Upper lobe of right lung (tissue), 1 donor: ENCODE measurements at regions not wholly inside any gene's neighbourhood (a gene's known extent, or its start where the extent isn't known, plus 50 kb on each side); places are given as distances from the start of the nearest gene placed in this dataset.
"Not testable (repeated sequence)": the region's sequence is repeated elsewhere in the genome, so short reads cannot be mapped to it uniquely, and the experiment has no call there.

ENCODE experiments used
- ATAC-seq: fragments of 200-7000 bp; cut with Tn5 transposase; one replicate; pipeline ENCODE4 v1.9.1; 2020; ENCODE audit warnings: mild to moderate bottlenecking, moderate library complexity
- DNase-seq: peaks from one replicate; pipeline ENCODE4 v3.0.0-alpha.2; 2020
- H3K27ac ChIP-seq: fragments of 200-600 bp; one replicate; pipeline ENCODE4 v1.8.0; 2022
- H3K27me3 ChIP-seq: fragments of 200-600 bp; one replicate; pipeline ENCODE4 v1.8.0; 2022; ENCODE audit warnings: mild to moderate bottlenecking
- H3K36me3 ChIP-seq: fragments of 200-600 bp; one replicate; pipeline ENCODE4 v1.8.0; 2022
- H3K4me1 ChIP-seq: fragments of 200-600 bp; one replicate; pipeline ENCODE4 v1.8.0; 2022
- H3K4me3 ChIP-seq: fragments of 200-600 bp; one replicate; pipeline ENCODE4 v1.8.0; 2022; ENCODE audit warnings: mild to moderate bottlenecking
- H3K9me3 ChIP-seq: fragments of 200-600 bp; one replicate; pipeline ENCODE4 v1.8.0; 2022
- CTCF ChIP-seq: fragments of 200-600 bp; IDR thresholded peaks from one replicate; pipeline ENCODE4 v1.8.0; 2022; ENCODE audit warnings: antibody characterized with exemption
- intact Hi-C: fragments of 100-400 bp; cut with DNase I; formaldehyde crosslinking; loops from one replicate; pipeline ENCODE4 v1.11.0; 2022
- donor health status: DM: no; HTN: yes; CAD: no; lungs with severe emphysema.

- H3K4me1 ChIP-seq: peaks cover 4% of the 10 kb centered on the region
- DNase-seq: no peak
- TF ChIP-seq CTCF: no peak
- no peaks in the 10 kb centered on the region for H3K27me3 ChIP-seq
- no peaks in the 10 kb centered on the region for H3K36me3 ChIP-seq
- intact Hi-C loops: no loop called here
- no peak overlapping the region for H3K27ac ChIP-seq
- ATAC-seq: no peak
- H3K9me3 ChIP-seq: no peaks in the 10 kb centered on the region
- H3K4me3 ChIP-seq: no peak overlapping the region
These were observed 1883.3 kb upstream of the CELF4 start for GRCh38 chr18:39448942-39449341.

- ATAC-seq, H3K4me1 ChIP-seq, H3K36me3 ChIP-seq, H3K27ac ChIP-seq, H3K9me3 ChIP-seq, intact Hi-C loops, DNase-seq, H3K4me3 ChIP-seq, H3K27me3 ChIP-seq: not testable (repeated sequence)
These were observed 1879.4 kb upstream of the CELF4 start for GRCh38 chr18:39444957-39445356.

- ATAC-seq (no peak), DNase-seq (no peak)
- Histone ChIP-seq H3K27me3 (no peaks in the 10 kb centered on the region), H3K4me1 (no peaks in the 10 kb centered on the region), H3K27ac (no peak overlapping the region), H3K4me3 (no peak overlapping the region), H3K36me3 (no peaks in the 10 kb centered on the region), H3K9me3 (no peaks in the 10 kb centered on the region)
- intact Hi-C loops: no loop called here
- no peak for TF ChIP-seq CTCF
These were observed 1876.0 kb upstream of the CELF4 start for GRCh38 chr18:39441648-39442047.

GRCh38 chr18:39435996-39436395, 1870.4 kb upstream of the CELF4 start:
- Histone ChIP-seq H3K27ac (no peak overlapping the region), H3K4me3 (no peak overlapping the region), H3K4me1 (no peaks in the 10 kb centered on the region), H3K27me3 (no peaks in the 10 kb centered on the region), H3K9me3 (no peaks in the 10 kb centered on the region), H3K36me3 (no peaks in the 10 kb centered on the region)
- intact Hi-C loops: no loop called here
- no peak for TF ChIP-seq CTCF
- no peak for ATAC-seq
- no peak for DNase-seq

- intact Hi-C loops: no loop called here
- Histone ChIP-seq H3K36me3 (no peaks in the 10 kb centered on the region), H3K4me3 (no peak overlapping the region), H3K4me1 (no peaks in the 10 kb centered on the region), H3K27ac (no peak overlapping the region), H3K27me3 (no peaks in the 10 kb centered on the region), H3K9me3 (no peaks in the 10 kb centered on the region)
- TF ChIP-seq CTCF: no peak
- ATAC-seq (no peak), DNase-seq (no peak)
These were observed 1869.6 kb upstream of the CELF4 start for GRCh38 chr18:39435209-39435608.

GRCh38 chr18:39434223-39434920, 1868.8 kb upstream of the CELF4 start:
- Histone ChIP-seq H3K4me1 (no peaks in the 10 kb centered on the region), H3K4me3 (no peak overlapping the region), H3K27ac (no peak overlapping the region), H3K36me3 (no peaks in the 10 kb centered on the region), H3K9me3 (no peaks in the 10 kb centered on the region), H3K27me3 (no peaks in the 10 kb centered on the region)
- intact Hi-C loops: no loop called here
- TF ChIP-seq CTCF: no peak
- ATAC-seq: no peak
- DNase-seq: no peak
